ENCODE measurements at regions not wholly inside any gene's neighbourhood (a gene's known extent, or its start where the extent isn't known, plus 50 kb on each side); places are given as distances from the start of the nearest gene placed in this dataset.

DNA sequence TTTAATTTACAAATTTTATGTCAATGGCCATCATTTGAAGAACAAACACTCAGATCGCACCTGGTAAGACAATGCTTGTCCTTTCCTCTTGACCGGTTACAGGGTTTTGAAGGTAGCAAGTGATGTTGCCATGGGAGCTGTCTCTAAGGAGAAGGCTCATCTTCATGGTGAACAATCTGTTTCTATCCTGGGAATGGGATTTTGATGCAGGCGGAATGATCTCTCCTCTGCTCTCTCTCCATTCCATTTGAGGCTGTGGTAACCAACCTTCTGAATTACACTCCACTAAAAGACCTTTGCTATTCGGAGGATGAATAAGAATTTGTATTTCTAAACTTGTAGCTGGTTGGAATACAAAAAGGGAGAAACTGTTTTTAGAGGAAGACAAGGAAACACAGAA is 57.9 kb upstream of the SLC5A9 start:
- Histone ChIP-seq H3K27me3 (no peaks in the 10 kb centered on the region), H3K4me3 (ENCODE audit: low read depth, low read length) (no peak overlapping the region), H3K36me3 (no peaks in the 10 kb centered on the region), H3K4me1 (no peaks in the 10 kb centered on the region), H3K9me3 (no peaks in the 10 kb centered on the region)
- TF ChIP-seq, protein P1, sequence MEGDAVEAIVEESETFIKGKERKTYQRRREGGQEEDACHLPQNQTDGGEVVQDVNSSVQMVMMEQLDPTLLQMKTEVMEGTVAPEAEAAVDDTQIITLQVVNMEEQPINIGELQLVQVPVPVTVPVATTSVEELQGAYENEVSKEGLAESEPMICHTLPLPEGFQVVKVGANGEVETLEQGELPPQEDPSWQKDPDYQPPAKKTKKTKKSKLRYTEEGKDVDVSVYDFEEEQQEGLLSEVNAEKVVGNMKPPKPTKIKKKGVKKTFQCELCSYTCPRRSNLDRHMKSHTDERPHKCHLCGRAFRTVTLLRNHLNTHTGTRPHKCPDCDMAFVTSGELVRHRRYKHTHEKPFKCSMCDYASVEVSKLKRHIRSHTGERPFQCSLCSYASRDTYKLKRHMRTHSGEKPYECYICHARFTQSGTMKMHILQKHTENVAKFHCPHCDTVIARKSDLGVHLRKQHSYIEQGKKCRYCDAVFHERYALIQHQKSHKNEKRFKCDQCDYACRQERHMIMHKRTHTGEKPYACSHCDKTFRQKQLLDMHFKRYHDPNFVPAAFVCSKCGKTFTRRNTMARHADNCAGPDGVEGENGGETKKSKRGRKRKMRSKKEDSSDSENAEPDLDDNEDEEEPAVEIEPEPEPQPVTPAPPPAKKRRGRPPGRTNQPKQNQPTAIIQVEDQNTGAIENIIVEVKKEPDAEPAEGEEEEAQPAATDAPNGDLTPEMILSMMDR (IDR thresholded peaks at IDR 0.05; ENCODE audit: low read depth, low read length): no peak
- no peak for DNase-seq

DNA sequence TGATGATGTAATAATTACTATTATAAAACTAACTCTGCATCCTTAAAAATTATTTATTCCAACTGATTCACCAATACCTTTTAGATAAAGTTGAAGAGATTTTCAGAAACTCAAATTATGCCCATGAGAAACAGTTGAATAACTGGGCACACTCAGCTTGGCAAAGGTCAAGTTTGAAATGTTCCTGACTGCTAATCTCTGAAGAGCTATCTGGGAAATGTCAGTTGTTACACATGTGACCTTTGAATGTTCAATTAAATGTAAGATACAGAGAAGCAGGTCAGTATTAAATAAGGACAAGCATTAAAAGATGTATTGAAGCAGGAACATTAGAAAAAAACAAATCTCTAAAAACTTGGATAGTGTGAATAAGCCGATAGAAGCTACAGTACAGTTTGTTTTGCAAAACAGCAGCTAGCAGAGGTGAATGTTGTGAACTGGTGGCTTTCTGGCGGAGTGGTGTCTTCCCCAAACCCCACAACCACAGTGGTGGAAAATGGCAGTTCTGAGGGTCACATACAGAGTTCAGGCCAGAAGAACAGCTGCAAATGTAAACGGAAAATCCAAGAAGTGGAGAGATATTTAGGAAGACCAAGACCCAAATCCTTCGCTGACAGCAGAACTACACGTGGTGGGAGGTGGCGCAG is 61.9 kb upstream of the SLC5A9 start:
- no peaks in the 10 kb centered on the region for H3K4me1 ChIP-seq
- no peak for DNase-seq
- H3K27me3 ChIP-seq: no peaks in the 10 kb centered on the region
- H3K9me3 ChIP-seq: no peaks in the 10 kb centered on the region
- H3K4me3 ChIP-seq (ENCODE audit: low read depth, low read length): no peak overlapping the region
- no peaks in the 10 kb centered on the region for H3K36me3 ChIP-seq
- TF ChIP-seq, protein P1 (IDR thresholded peaks at IDR 0.05; ENCODE audit: low read depth, low read length): no peak

DNA sequence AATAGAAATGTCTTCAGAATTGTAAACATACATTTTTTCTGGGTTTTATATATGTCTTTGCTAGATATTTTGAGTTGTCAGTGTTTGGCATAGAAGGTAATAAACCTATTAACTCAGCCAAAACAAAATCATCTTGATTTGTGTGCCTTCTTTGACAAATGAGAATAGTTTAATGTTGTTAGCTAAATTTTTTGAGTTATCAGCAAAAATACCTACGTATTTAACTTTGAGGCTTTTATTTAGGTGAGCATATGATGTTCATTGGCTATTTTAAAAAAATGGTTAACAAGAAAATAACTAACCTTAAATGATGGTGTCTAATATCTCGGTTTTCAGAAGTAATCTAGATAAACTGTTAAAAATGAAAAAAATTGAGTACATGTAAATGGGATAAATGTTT is 83.2 kb upstream of the SLC5A9 start:
- Histone ChIP-seq H3K27me3 (no peaks in the 10 kb centered on the region; the same call in 1 of the 2 replicates), H3K36me3 (no peaks in the 10 kb centered on the region), H3K9me3 (no peaks in the 10 kb centered on the region), H3K4me3 (ENCODE audit: low read depth, low read length) (no peak overlapping the region), H3K4me1 (no peaks in the 10 kb centered on the region)
- TF ChIP-seq, protein P1 (IDR thresholded peaks at IDR 0.05; ENCODE audit: low read depth, low read length): no peak
- DNase-seq: no peak

DNA sequence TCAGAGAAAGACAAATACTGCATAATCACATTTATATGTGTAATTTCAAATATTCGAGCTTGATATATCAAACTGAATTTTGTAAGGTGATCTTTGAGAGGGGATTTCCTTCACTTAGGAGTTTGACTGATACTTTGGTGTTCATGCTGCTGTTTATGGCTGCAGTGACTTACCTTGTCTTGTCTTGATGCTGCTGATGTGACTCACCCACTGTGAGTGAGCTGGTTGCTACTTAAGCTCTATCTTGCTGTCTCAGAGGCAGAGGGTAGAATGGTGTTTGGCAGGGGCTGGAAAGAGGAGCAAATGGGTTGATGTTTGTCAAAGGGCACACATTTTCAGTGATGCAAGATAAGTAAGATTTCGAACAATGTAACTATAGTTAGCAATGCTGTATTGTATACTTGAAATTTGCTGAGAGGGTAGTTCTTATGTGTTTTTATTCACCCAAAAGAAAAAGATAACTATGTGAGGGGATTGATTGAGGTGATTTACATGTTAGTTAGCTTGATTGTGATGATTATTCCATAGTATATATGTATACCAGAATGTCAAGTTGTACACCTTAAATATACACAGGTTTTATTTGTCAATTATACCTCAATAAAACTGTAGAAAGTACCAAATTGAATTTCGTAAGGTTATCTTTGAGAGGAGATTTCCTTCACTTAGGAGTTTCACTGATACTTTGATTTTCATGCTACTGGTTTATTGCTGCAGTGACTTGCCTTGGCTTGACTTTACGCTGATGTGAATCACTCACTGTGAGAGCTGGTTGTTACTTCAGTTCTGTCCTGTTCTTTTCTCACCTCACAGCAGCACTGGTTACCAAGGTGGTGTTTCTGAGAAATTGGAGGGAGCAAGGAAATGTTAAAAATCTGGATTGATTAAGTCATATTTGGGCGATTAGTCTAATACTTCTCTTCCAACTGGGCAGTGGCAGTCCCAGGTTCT is 94.5 kb upstream of the SLC5A9 start:
- H3K27me3 ChIP-seq: no peaks in the 10 kb centered on the region
- no peaks in the 10 kb centered on the region for H3K9me3 ChIP-seq
- TF ChIP-seq, protein P1 (IDR thresholded peaks at IDR 0.05; ENCODE audit: low read depth, low read length): no peak
- H3K4me1 ChIP-seq: no peaks in the 10 kb centered on the region
- no peak for DNase-seq
- H3K4me3 ChIP-seq (ENCODE audit: low read depth, low read length): no peak overlapping the region
- no peaks in the 10 kb centered on the region for H3K36me3 ChIP-seq

DNA sequence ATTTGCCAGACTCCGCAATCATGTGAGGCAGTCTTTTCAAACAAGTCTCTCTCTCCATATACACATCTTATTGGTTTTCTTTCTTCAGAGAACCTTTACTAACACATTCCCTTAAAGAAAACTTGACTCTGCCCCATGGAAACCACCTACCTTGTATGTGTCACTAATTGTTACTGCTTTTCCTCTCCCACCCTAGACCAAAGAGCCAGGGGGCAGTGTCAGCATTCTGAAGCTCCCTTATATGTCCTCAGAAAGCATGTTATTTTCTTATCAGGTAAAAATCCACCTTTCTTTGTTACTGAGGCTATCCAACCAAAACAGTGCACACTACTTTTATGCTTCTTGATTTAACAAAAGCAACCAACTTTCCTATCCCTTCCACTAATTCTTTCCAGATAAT is 98.9 kb upstream of the SLC5A9 start:
- TF ChIP-seq, protein P1 (IDR thresholded peaks at IDR 0.05; ENCODE audit: low read depth, low read length): no peak
- DNase-seq: no peak
- H3K27me3 ChIP-seq: no peaks in the 10 kb centered on the region
- no peaks in the 10 kb centered on the region for H3K9me3 ChIP-seq
- no peaks in the 10 kb centered on the region for H3K36me3 ChIP-seq
- H3K4me3 ChIP-seq (ENCODE audit: low read depth, low read length): no peak overlapping the region
- H3K4me1 ChIP-seq: no peaks in the 10 kb centered on the region

DNA sequence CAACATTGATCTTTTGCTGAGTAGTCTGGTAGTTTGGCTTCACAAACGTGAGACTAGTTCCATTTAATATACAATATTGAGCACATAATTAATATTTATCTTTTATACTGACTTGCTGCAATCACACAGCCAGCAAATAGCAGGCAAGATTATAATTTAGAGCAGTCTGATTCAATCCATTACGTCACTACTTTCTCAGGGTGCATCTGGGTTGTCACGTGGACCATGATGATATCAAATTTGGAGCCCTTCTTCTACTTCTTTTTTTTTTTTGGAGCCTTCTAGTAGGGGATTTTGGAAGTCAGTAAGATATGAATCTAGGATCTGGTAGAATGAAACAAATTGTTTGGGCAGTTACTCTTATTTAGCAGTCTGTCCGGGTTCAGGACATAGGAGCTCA is 100.6 kb upstream of the SLC5A9 start:
- H3K4me1 ChIP-seq: no peaks in the 10 kb centered on the region
- TF ChIP-seq, protein P1 (IDR thresholded peaks at IDR 0.05; ENCODE audit: low read depth, low read length): no peak
- no peaks in the 10 kb centered on the region for H3K27me3 ChIP-seq
- H3K4me3 ChIP-seq (ENCODE audit: low read depth, low read length): no peak overlapping the region
- DNase-seq: no peak
- no peaks in the 10 kb centered on the region for H3K9me3 ChIP-seq
- no peaks in the 10 kb centered on the region for H3K36me3 ChIP-seq

Measured in BE2C (cell line).